ENCODE measurements at regions not wholly inside any gene's neighbourhood (a gene's known extent, or its start where the extent isn't known, plus 50 kb on each side); places are given as distances from the start of the nearest gene placed in this dataset.

DNA sequence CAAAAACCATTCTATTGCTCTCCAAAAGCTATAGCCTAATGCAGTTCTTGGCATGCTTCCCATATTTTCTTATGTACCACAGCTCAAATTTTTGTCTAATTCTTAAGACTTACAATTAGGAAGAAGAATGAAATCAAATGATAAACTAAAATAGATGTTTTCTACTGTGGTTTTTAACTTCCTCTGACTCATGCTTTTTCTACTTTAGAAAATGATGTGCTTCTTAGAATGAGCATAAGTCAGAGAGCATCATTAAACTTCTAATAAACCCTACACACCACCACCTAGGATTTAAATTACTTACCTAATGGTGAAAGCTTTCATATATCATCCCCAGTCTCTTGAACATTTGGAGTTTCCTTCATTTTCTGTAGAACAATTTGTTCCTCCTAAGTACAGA lies 217.0 kb upstream of the NDST3 start:
- TF ChIP-seq, protein P1, sequence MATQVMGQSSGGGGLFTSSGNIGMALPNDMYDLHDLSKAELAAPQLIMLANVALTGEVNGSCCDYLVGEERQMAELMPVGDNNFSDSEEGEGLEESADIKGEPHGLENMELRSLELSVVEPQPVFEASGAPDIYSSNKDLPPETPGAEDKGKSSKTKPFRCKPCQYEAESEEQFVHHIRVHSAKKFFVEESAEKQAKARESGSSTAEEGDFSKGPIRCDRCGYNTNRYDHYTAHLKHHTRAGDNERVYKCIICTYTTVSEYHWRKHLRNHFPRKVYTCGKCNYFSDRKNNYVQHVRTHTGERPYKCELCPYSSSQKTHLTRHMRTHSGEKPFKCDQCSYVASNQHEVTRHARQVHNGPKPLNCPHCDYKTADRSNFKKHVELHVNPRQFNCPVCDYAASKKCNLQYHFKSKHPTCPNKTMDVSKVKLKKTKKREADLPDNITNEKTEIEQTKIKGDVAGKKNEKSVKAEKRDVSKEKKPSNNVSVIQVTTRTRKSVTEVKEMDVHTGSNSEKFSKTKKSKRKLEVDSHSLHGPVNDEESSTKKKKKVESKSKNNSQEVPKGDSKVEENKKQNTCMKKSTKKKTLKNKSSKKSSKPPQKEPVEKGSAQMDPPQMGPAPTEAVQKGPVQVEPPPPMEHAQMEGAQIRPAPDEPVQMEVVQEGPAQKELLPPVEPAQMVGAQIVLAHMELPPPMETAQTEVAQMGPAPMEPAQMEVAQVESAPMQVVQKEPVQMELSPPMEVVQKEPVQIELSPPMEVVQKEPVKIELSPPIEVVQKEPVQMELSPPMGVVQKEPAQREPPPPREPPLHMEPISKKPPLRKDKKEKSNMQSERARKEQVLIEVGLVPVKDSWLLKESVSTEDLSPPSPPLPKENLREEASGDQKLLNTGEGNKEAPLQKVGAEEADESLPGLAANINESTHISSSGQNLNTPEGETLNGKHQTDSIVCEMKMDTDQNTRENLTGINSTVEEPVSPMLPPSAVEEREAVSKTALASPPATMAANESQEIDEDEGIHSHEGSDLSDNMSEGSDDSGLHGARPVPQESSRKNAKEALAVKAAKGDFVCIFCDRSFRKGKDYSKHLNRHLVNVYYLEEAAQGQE (IDR thresholded peaks at IDR 0.05): no peak
- no peak for TF ChIP-seq JUN (IDR thresholded peaks at IDR 0.05)
- TF ChIP-seq RARB (CRISPR knock-in tag; IDR thresholded peaks at IDR 0.05): no peak
- TF ChIP-seq, protein P2, sequence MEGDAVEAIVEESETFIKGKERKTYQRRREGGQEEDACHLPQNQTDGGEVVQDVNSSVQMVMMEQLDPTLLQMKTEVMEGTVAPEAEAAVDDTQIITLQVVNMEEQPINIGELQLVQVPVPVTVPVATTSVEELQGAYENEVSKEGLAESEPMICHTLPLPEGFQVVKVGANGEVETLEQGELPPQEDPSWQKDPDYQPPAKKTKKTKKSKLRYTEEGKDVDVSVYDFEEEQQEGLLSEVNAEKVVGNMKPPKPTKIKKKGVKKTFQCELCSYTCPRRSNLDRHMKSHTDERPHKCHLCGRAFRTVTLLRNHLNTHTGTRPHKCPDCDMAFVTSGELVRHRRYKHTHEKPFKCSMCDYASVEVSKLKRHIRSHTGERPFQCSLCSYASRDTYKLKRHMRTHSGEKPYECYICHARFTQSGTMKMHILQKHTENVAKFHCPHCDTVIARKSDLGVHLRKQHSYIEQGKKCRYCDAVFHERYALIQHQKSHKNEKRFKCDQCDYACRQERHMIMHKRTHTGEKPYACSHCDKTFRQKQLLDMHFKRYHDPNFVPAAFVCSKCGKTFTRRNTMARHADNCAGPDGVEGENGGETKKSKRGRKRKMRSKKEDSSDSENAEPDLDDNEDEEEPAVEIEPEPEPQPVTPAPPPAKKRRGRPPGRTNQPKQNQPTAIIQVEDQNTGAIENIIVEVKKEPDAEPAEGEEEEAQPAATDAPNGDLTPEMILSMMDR (IDR thresholded peaks at IDR 0.05): no peak
- no peak for TF ChIP-seq CEBPB (IDR thresholded peaks at IDR 0.05)
- TF ChIP-seq JUNB (IDR thresholded peaks at IDR 0.05): no peak
- no peak for TF ChIP-seq KDM1A (IDR thresholded peaks at IDR 0.05; ENCODE audit: low read depth)
- no peak for TF ChIP-seq ZNF302 (CRISPR knock-in tag; IDR thresholded peaks at IDR 0.05)
- TF ChIP-seq MYC (IDR thresholded peaks at IDR 0.05; ENCODE audit: borderline replicate concordance, low read length): no peak
- no peak for TF ChIP-seq POLR2A (IDR thresholded peaks at IDR 0.05; ENCODE audit: low read length)
- TF ChIP-seq EP300 (IDR thresholded peaks at IDR 0.05): no peak
- TF ChIP-seq, protein P3, sequence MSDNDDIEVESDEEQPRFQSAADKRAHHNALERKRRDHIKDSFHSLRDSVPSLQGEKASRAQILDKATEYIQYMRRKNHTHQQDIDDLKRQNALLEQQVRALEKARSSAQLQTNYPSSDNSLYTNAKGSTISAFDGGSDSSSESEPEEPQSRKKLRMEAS (IDR thresholded peaks at IDR 0.05): no peak

All from A549 (cell line).